HEK293 (cell line): ENCODE measurements at regions not wholly inside any gene's neighbourhood (a gene's known extent, or its start where the extent isn't known, plus 50 kb on each side); places are given as distances from the start of the nearest gene placed in this dataset.
A peak's percentile ranks its signal among the peaks of the same experiment; 100 is the strongest.
"Not testable (repeated sequence)": the region's sequence is repeated elsewhere in the genome, so short reads cannot be mapped to it uniquely, and the experiment has no call there.

Source experiments
- CTCF ChIA-PET: fragments of 350-600 bp; formaldehyde crosslinking; extraction: SDS; loops from one replicate; lab custom pipeline; 2021; ENCODE audit warnings: antibody characterized with exemption; lab: Yijun Ruan, JAX
- POLR2A ChIA-PET: fragments of 300-600 bp; formaldehyde crosslinking; extraction: SDS; loops from one replicate; lab custom pipeline; 2020; ENCODE audit warnings: antibody characterized with exemption, inconsistent platforms; lab: Yijun Ruan, JAX
- H3K27ac ChIP-seq: fragments of 200-500 bp; sonication (Bioruptor generic); 2 replicates; pipeline ENCODE4 v1.5.1; 2014; ENCODE audit warnings: low read depth, low read length, control low read depth, inconsistent platforms; ENCODE audit errors: extremely low read depth
- H3K36me3 ChIP-seq, 2 experiments: fragments of 200-500 bp in 1 of 2; sonication (Bioruptor generic) in 1 of 2; 1 replicate in 1 of 2; 2 replicates in 1 of 2; pipeline ENCODE4 v1.5.1; 2014 to 2017; ENCODE audit warnings: inconsistent platforms in 2 of 2, low read length in 2 of 2; ENCODE audit not compliant: control insufficient read depth in 2 of 2, insufficient read depth in 1 of 2
- H3K4me1 ChIP-seq: fragments of 200-500 bp; sonication (Bioruptor generic); 2 replicates; pipeline ENCODE4 v1.5.1; 2014; ENCODE audit warnings: mild to moderate bottlenecking, low read length, inconsistent platforms; ENCODE audit not compliant: control insufficient read depth, insufficient read depth
- H3K4me3 ChIP-seq: 2 replicates; pipeline ENCODE4 v1.5.1; 2011; ENCODE audit warnings: low read depth, mild to moderate bottlenecking, control low read depth, low read length, moderate library complexity
- H3K9me3 ChIP-seq: fragments of 200-500 bp; sonication (Bioruptor generic); 2 replicates; pipeline ENCODE4 v1.5.1; 2014; ENCODE audit warnings: low read depth, low read length, inconsistent platforms; ENCODE audit not compliant: control insufficient read depth, insufficient read depth
- ATF2 ChIP-seq: fragments of 450-650 bp; formaldehyde crosslinking; IDR thresholded peaks from 2 replicates; pipeline ENCODE4 v1.5.1; 2016; ENCODE audit warnings: missing biosample characterization, missing genetic modification characterization, low read depth
- GLIS2 ChIP-seq: fragments of 450-650 bp; formaldehyde crosslinking; IDR thresholded peaks from 2 replicates; pipeline ENCODE4 v1.5.1; 2016; ENCODE audit warnings: missing biosample characterization, missing genetic modification characterization
- KLF8 ChIP-seq: fragments of 450-650 bp; formaldehyde crosslinking; IDR thresholded peaks from 2 replicates; pipeline ENCODE4 v1.5.1; 2016; ENCODE audit warnings: missing biosample characterization, missing genetic modification characterization
- ZBTB48 ChIP-seq: fragments of 450-650 bp; formaldehyde crosslinking; IDR thresholded peaks from 2 replicates; pipeline ENCODE4 v1.5.1; 2016; ENCODE audit warnings: missing biosample characterization, missing genetic modification characterization
- ZFHX2 ChIP-seq: fragments of 450-650 bp; formaldehyde crosslinking; conservative IDR thresholded peaks from 2 replicates; pipeline ENCODE4 v1.5.1; 2016; ENCODE audit warnings: missing biosample characterization, missing genetic modification characterization
- ZIC2 ChIP-seq: fragments of 450-650 bp; formaldehyde crosslinking; IDR thresholded peaks from 2 replicates; pipeline ENCODE4 v1.5.1; 2016; ENCODE audit warnings: missing biosample characterization, missing genetic modification characterization
- ZNF223 ChIP-seq: fragments of 450-650 bp; formaldehyde crosslinking; IDR thresholded peaks from 2 replicates; pipeline ENCODE4 v1.5.1; 2016; ENCODE audit warnings: missing biosample characterization, missing genetic modification characterization
- ZNF398 ChIP-seq: fragments of 450-650 bp; formaldehyde crosslinking; IDR thresholded peaks from 2 replicates; pipeline ENCODE4 v1.5.1; 2017; ENCODE audit warnings: missing biosample characterization, missing genetic modification characterization
- ZNF585B ChIP-seq: fragments of 450-650 bp; formaldehyde crosslinking; IDR thresholded peaks from 2 replicates; pipeline ENCODE4 v1.5.1; 2016; ENCODE audit warnings: missing biosample characterization, missing genetic modification characterization
- ZNF610 ChIP-seq: fragments of 450-650 bp; formaldehyde crosslinking; IDR thresholded peaks from 2 replicates; pipeline ENCODE4 v1.5.1; 2016; ENCODE audit warnings: missing biosample characterization, missing genetic modification characterization, borderline replicate concordance
- ZNF623 ChIP-seq: fragments of 450-650 bp; formaldehyde crosslinking; IDR thresholded peaks from 2 replicates; pipeline ENCODE4 v1.5.1; 2016; ENCODE audit warnings: missing biosample characterization, missing genetic modification characterization

GRCh38 chr22:35484651-35485556 is 55.7 kb upstream of the RASD2 start:
- Histone ChIP-seq H3K4me3 (no peak overlapping the region), H3K27ac (no peak overlapping the region), H3K4me1 (no peaks in the 10 kb centered on the region; the same call in 1 of the 2 replicates), H3K36me3 (no peaks in the 10 kb centered on the region), H3K9me3 (no peaks in the 10 kb centered on the region)
- CTCF ChIA-PET: no interaction called here
- TF ChIP-seq ZNF223 (tag by site-specific recombination) (no peak), ZIC2 (peak; percentile 94)
- POLR2A ChIA-PET: no interaction called here

GRCh38 chr22:35486116-35486631 is 54.5 kb upstream of the RASD2 start:
- ChIA-PET CTCF (interaction anchor here (1.7 kb wide), 1 partner anchor 97 kb away, joined by 4 read pairs; no protein-coding TSS in a partner anchor), POLR2A (no interaction called here)
- TF ChIP-seq ZNF585B (tag by site-specific recombination): no peak
- peak; percentile 22; the same call in 1 of the 2 replicates for TF ChIP-seq ATF2
- Histone ChIP-seq H3K27ac (no peak overlapping the region), H3K4me1 (no peaks in the 10 kb centered on the region; the same call in 1 of the 2 replicates), H3K36me3 (no peaks in the 10 kb centered on the region), H3K4me3 (no peak overlapping the region), H3K9me3 (no peaks in the 10 kb centered on the region)

GRCh38 chr22:35487623-35488022 is 53.0 kb upstream of the RASD2 start:
- H3K27ac ChIP-seq, H3K4me1 ChIP-seq, H3K9me3 ChIP-seq, POLR2A ChIA-PET, H3K36me3 ChIP-seq, H3K4me3 ChIP-seq: not testable (repeated sequence)
- CTCF ChIA-PET: interaction anchor here (0.7 to 1.7 kb wide), 3 partner anchors 95 to 136 kb away, joined by 3 to 4 read pairs (median 4); no protein-coding TSS in a partner anchor
- peak; percentile 95 for TF ChIP-seq ZNF623 (tag by site-specific recombination)

GRCh38 chr22:35488513-35488912 is 52.1 kb upstream of the RASD2 start:
- Histone ChIP-seq H3K27ac (no peak overlapping the region), H3K9me3 (no peaks in the 10 kb centered on the region), H3K4me3 (no peak overlapping the region), H3K4me1 (no peaks in the 10 kb centered on the region), H3K36me3 (no peaks in the 10 kb centered on the region)
- ChIA-PET POLR2A (no interaction called here), CTCF (no interaction called here)
- TF ChIP-seq ZNF610 (tag by site-specific recombination): no peak
- peak; percentile 27; the same call in 1 of the 2 replicates for TF ChIP-seq ZIC2
- TF ChIP-seq ZFHX2 (tag by site-specific recombination): 0 out of 2 replicates have a peak, but pooled peaks have one; percentile 10
- no peak for TF ChIP-seq KLF8 (tag by site-specific recombination)

- no peak overlapping the region for H3K4me3 ChIP-seq
- H3K36me3 ChIP-seq: no peaks in the 10 kb centered on the region
- H3K4me1 ChIP-seq: no peaks in the 10 kb centered on the region
- no peaks in the 10 kb centered on the region for H3K9me3 ChIP-seq
- H3K27ac ChIP-seq: no peak overlapping the region
- ChIA-PET POLR2A (no interaction called here), CTCF (no interaction called here)
- TF ChIP-seq ZBTB48 (tag by site-specific recombination) (peak; percentile 32; the same call in 1 of the 2 replicates), GLIS2 (tag by site-specific recombination) (no peak), ZNF398 (peak; percentile 28; the same call in 1 of the 2 replicates)
Observed at GRCh38 chr22:35489239-35489638, 51.4 kb upstream of the RASD2 start.
